UCSD-AML1 (cell line): ENCODE measurements at regions not wholly inside any gene's neighbourhood (a gene's known extent, or its start where the extent isn't known, plus 50 kb on each side); places are given as distances from the start of the nearest gene placed in this dataset.

Source experiments
- DNase-seq: peaks from one replicate; lab custom pipeline; 2025; ENCODE audit not compliant: unreplicated experiment; lab: John Stamatoyannopoulos, UW

GRCh38 chr6:152904678-152905077, 78.2 kb downstream of the FBXO5 start:
- DNase-seq = no peak

DNA sequence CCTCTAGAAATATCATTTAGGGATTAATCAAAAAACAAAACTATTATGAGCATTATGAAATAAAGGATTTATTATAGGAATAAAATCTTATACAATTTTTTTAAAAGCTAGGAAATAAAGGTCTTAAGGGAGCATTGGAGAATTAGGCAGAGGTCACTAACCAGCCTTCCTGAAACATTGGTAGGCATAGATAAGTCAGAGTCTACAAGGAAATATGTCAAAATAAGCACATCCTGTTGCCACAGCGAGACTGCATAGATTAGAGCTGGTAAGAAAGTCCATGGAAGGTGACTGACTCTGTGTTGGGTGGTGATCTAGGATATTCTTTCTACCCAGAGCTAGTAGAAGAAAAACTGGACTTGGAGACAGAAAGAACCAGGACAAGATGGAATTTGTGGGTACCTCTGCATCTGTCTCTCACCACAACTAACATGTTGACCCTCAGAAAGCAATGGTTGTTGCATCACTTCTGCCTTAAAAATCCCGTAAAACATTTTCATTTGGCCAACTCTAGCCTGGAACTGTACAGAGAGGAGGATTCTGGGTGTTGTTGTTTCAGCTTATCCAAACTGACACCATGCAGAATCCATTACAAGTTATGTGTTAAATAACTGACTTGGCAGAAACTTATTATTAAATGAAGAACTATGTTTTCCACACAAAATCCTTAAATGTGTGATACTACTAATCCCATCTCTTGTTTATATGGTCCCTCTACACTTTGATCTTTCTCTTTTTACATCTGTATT, 77.1 kb downstream of the FBXO5 start:
- DNase-seq = no peak

DNA sequence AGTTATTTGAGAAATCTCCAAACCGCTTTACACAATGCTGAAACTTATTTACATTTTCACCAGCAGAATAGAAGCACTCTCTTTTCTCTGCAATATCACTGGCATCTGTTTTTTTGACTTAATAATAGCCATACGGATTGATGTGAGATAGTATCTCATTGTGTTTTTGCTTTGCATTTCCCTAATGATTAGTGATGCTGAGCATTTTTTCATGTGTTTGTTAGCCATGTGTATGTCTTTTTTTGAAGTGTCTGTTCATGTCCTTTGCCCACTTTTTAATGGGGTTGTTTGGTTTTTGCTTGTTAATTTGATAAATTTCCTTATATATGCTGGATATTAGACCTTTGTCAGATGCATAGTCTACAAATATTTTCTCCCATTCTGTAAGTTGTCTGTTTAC, 73.6 kb downstream of the FBXO5 start:
- no peak for DNase-seq

DNA sequence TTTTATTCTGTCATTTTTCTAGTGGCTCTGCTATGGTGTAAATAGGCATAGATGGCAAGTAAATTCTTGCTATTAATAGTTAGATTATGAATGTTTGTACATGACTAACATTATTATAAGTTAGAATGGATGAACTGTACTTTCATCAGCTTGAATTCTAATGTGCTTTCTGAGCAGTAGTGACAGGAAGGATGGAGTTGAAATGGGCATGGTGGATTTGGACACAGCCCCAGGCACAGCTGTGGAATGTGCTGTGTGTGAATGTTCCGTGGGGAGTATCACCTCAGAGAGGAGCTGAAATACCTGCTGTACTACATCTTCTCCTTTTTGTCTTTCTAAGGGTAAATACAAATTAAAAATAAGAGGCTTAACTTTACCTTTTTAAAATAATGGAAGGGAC, 66.8 kb downstream of the FBXO5 start:
- DNase-seq = no peak

DNA sequence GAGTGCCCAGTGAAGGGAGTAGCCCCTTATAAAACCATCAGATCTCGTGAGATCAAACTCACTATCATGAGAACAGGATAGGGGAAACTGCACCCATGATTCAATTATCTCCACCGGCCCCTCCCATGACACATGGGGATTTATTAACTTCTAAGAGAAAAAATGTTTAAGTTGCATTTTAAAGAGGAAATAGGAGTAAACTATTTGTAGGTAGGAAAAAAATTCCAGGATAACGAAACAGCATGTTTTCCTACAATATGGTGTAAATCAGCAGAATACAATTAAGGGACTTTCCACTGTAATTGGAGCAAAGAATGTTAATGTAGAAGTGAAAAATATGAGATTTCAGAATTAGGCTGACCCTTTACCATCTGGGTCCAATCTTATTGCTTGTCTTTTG, 63.9 kb downstream of the FBXO5 start:
- DNase-seq = no peak

- DNase-seq = no peak
These were observed 62.8 kb downstream of the FBXO5 start for GRCh38 chr6:152920016-152920415.
